ENCODE measurements at regions not wholly inside any gene's neighbourhood (a gene's known extent, or its start where the extent isn't known, plus 50 kb on each side); places are given as distances from the start of the nearest gene placed in this dataset.

DNA sequence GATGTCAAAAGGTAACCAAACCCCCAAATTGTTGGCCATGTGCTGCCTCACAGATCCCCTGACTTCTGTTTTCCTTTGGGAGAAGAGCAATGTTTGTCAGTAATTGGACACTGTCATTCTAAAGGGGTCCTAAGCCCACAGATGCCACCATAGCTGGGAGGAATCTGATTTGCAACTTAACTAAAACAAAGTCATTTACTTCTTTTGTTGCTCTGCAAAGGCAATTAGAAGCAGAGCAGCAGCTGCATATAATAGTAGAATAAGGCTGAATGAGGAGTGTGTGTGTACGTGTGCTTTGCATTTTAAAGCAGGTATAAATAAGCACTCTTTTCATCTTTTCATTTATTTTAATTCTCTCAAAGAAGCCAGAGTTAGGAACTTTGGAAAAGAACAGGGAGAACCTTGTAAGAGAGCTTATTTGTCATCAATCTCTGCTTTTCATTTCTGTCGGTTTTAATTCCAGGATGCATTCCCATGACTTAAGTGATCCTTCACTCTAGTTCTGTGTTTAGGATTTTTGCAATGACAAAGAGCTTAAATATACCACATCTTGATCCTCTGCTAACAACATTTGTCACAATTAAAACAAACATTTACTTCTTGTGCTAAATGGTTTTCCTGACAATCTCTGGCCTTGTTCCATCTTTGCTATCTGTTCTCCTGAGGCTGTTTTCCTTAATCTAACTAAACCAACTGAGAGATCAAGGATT, 530.2 kb upstream of the CBLB start:
- ATAC-seq (no peak), DNase-seq (no peak), FAIRE-seq (no peak)
- H3K36me3 ChIP-seq: no peaks in the 10 kb centered on the region
- H3K9me3 ChIP-seq: no peaks in the 10 kb centered on the region
- H3K27ac ChIP-seq: no peak overlapping the region
- no peaks in the 10 kb centered on the region for H3K4me1 ChIP-seq
- TF ChIP-seq, protein P1, sequence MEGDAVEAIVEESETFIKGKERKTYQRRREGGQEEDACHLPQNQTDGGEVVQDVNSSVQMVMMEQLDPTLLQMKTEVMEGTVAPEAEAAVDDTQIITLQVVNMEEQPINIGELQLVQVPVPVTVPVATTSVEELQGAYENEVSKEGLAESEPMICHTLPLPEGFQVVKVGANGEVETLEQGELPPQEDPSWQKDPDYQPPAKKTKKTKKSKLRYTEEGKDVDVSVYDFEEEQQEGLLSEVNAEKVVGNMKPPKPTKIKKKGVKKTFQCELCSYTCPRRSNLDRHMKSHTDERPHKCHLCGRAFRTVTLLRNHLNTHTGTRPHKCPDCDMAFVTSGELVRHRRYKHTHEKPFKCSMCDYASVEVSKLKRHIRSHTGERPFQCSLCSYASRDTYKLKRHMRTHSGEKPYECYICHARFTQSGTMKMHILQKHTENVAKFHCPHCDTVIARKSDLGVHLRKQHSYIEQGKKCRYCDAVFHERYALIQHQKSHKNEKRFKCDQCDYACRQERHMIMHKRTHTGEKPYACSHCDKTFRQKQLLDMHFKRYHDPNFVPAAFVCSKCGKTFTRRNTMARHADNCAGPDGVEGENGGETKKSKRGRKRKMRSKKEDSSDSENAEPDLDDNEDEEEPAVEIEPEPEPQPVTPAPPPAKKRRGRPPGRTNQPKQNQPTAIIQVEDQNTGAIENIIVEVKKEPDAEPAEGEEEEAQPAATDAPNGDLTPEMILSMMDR (IDR thresholded peaks at IDR 0.05): no peak
- H3K4me3 ChIP-seq: no peak overlapping the region
- 24 to 26% methylated on average over 2 of the region's 2 CpGs for WGBS, 2 donors
- intact Hi-C loops (cut with DNase I): no loop called here
- no peaks in the 10 kb centered on the region for H3K27me3 ChIP-seq

DNA sequence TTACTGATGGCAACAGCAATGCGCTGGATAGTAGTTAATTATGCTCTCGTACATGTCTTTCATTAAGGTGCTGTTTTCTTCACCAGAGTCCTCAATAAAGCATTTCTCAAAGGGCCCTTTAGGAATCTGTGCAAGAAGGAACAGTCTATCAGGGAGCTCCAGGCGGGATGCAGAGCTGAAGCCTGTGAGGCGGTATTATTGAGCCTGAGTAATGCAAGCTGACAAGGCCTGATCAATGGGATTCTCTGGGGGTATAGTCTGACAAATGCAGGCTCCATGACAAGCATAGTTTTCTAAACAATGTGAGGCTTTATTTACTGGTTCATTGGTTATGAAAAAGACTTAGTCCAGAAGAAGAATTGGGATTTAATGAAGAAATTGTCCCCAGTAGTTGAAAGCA, 530.9 kb upstream of the CBLB start:
- Histone ChIP-seq H3K9me3 (no peaks in the 10 kb centered on the region), H3K4me3 (no peak overlapping the region), H3K36me3 (no peaks in the 10 kb centered on the region), H3K27ac (no peak overlapping the region), H3K27me3 (no peaks in the 10 kb centered on the region), H3K4me1 (no peaks in the 10 kb centered on the region)
- WGBS, 2 donors: 51 to 65% methylated on average over 4 of the region's 4 CpGs
- ATAC-seq (no peak), FAIRE-seq (no peak), DNase-seq (no peak)
- TF ChIP-seq, protein P1 (IDR thresholded peaks at IDR 0.05): no peak
- intact Hi-C loops (cut with DNase I): no loop called here

DNA sequence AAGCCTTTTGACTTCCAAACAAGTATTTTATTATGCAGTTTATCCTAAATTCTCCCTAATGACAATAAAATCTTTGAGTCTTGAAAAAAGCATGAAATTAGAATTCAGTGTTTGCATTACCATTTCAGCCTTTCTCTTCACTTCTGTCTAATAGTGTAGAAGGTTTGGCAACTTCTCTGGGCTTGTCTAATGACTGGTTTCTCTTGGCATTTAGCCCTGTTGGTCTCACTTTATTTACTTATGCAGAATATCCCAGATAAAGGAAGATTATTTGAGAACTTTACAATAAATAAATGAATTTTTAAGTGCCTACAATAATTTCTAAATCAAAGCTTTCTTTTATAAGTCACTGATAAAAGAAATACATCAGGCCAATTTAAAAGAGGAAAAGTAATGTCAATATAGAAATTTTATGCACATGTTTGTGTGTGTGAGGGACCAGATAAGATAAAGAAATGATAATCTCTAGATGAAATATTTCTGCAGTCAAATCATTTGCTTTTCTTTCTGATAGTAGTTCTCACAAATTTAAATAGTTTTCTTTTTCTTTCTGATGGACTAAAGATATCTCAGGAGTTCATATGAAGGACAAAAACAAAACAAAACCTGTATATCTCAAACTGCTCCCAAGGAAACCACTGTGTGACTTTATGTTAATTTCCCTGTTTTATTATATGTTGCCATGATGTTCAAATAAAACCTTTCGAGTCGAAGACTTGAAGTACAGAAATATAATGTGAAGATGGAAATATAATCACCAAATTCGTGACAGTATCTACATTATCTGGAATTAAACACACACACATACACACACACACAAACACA, 533.1 kb upstream of the CBLB start:
- FAIRE-seq (no peak), DNase-seq (no peak), ATAC-seq (no peak)
- intact Hi-C loops (cut with DNase I): no loop called here
- H3K4me3 ChIP-seq: no peak overlapping the region
- H3K27ac ChIP-seq: no peak overlapping the region
- H3K9me3 ChIP-seq: no peaks in the 10 kb centered on the region
- no peaks in the 10 kb centered on the region for H3K36me3 ChIP-seq
- peaks cover 0 to 4% (median 0%) of the 10 kb centered on the region in 4 donors for H3K27me3 ChIP-seq
- 49 to 59% methylated on average over 3 of the region's 3 CpGs for WGBS, 2 donors
- H3K4me1 ChIP-seq: no peaks in the 10 kb centered on the region
- TF ChIP-seq, protein P1 (IDR thresholded peaks at IDR 0.05): no peak

DNA sequence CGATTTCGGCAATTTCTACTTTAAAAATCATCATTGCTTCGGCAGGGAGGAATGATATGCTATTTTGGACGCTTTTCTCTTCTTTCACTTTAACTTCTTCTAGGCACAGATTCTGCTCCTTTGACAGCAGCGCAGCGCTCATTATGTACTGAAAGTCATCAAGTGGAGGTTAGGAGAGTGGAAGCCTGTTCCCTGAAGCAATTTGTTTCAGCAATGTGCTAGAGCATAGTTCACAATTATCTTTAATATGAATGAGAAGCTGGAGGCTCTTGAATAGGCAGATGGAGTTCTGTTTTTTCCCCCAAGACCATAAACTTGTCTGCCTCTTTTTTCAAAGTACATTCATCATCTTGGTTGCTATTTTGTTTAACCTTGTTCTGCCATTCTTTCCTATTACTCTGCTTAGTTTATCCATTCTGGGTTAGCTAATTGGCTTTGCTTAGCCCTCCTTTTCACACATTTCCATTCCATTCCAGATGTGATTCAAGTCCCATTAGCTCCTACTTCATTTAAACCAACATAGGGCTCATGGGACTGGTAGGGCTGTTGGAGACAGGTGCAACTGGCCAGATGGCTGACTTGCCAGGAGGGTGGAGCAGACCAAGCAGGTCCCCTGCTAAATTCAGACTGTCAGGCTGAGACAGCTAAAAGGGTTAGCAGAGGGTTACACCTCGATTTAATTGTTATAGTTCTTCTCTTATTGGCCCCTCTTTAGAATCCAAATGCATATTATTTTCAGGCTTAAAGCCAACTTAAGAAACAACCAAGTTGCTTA, 534.7 kb upstream of the CBLB start:
- intact Hi-C loops (cut with DNase I): no loop called here

More for the DNA sequence above, 534.7 kb upstream of the CBLB start:
- H3K9me3 ChIP-seq: no peaks in the 10 kb centered on the region
- no peak overlapping the region for H3K27ac ChIP-seq
- no peak overlapping the region for H3K4me3 ChIP-seq
- 70 to 78% methylated on average over 7 of the region's 7 CpGs for WGBS, 2 donors
- H3K27me3 ChIP-seq: peaks cover 0 to 4% (median 0%) of the 10 kb centered on the region in 4 donors
- FAIRE-seq (no peak), DNase-seq (no peak), ATAC-seq (no peak)
- H3K4me1 ChIP-seq: no peaks in the 10 kb centered on the region
- TF ChIP-seq, protein P1 (IDR thresholded peaks at IDR 0.05): no peak
- H3K36me3 ChIP-seq: no peaks in the 10 kb centered on the region

All from pancreas (tissue), 10 donors.